ENCODE measurements at regions not wholly inside any gene's neighbourhood (a gene's known extent, or its start where the extent isn't known, plus 50 kb on each side); places are given as distances from the start of the nearest gene placed in this dataset.

- intact Hi-C loops (cut with DNase I): no loop called here
- Histone ChIP-seq H3K9me3 (no peaks in the 10 kb centered on the region), H3K4me1 (no peaks in the 10 kb centered on the region), H3K27ac (no peak overlapping the region), H3K4me3 (no peak overlapping the region), H3K36me3 (no peaks in the 10 kb centered on the region), H3K27me3 (ENCODE audit: low read depth) (no peaks in the 10 kb centered on the region)
- TF ChIP-seq, protein P1, sequence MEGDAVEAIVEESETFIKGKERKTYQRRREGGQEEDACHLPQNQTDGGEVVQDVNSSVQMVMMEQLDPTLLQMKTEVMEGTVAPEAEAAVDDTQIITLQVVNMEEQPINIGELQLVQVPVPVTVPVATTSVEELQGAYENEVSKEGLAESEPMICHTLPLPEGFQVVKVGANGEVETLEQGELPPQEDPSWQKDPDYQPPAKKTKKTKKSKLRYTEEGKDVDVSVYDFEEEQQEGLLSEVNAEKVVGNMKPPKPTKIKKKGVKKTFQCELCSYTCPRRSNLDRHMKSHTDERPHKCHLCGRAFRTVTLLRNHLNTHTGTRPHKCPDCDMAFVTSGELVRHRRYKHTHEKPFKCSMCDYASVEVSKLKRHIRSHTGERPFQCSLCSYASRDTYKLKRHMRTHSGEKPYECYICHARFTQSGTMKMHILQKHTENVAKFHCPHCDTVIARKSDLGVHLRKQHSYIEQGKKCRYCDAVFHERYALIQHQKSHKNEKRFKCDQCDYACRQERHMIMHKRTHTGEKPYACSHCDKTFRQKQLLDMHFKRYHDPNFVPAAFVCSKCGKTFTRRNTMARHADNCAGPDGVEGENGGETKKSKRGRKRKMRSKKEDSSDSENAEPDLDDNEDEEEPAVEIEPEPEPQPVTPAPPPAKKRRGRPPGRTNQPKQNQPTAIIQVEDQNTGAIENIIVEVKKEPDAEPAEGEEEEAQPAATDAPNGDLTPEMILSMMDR (IDR thresholded peaks at IDR 0.05): no peak
- no peak for ATAC-seq
- DNase-seq: no peak
Measured at GRCh38 chr2:204362581-204362980, 182.7 kb upstream of the PARD3B start.

GRCh38 chr2:204363513-204363912, 181.8 kb upstream of the PARD3B start:
- no peak for ATAC-seq
- Histone ChIP-seq H3K9me3 (no peaks in the 10 kb centered on the region), H3K27me3 (ENCODE audit: low read depth) (no peaks in the 10 kb centered on the region), H3K4me3 (no peak overlapping the region), H3K4me1 (no peaks in the 10 kb centered on the region), H3K27ac (no peak overlapping the region), H3K36me3 (no peaks in the 10 kb centered on the region)
- TF ChIP-seq, protein P1 (IDR thresholded peaks at IDR 0.05): no peak
- no peak for DNase-seq
- intact Hi-C loops (cut with DNase I): no loop called here

- Histone ChIP-seq H3K9me3 (no peaks in the 10 kb centered on the region), H3K27ac (no peak overlapping the region), H3K4me1 (no peaks in the 10 kb centered on the region), H3K36me3 (no peaks in the 10 kb centered on the region), H3K27me3 (ENCODE audit: low read depth) (no peaks in the 10 kb centered on the region), H3K4me3 (no peak overlapping the region)
- intact Hi-C loops (cut with DNase I): no loop called here
- TF ChIP-seq, protein P1 (IDR thresholded peaks at IDR 0.05): no peak
- no peak for DNase-seq
- no peak for ATAC-seq
Measured at GRCh38 chr2:204364860-204365535, 180.3 kb upstream of the PARD3B start.

DNA sequence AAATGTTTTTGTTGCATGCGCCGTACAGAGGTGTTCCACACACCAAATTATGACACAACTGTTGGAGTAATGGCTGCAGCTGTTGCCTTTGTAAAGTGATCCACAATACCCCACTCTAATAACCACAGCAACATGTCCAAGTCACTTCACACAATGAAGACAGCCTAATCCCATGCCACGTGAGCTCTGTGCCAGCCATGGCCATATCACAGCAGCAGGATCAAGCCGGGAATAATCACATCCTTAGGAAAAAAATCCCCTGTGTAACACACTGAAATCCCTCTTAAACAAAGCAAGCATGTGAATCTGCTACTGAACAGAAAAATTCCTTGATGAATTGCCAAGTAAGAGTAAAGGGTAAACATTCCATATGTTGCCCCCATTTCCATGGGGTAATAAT, 179.5 kb upstream of the PARD3B start:
- intact Hi-C loops (cut with DNase I): no loop called here
- H3K9me3 ChIP-seq: no peaks in the 10 kb centered on the region
- H3K4me1 ChIP-seq: no peaks in the 10 kb centered on the region
- no peaks in the 10 kb centered on the region for H3K36me3 ChIP-seq
- ATAC-seq: no peak
- no peaks in the 10 kb centered on the region for H3K27me3 ChIP-seq (ENCODE audit: low read depth)
- TF ChIP-seq, protein P1 (IDR thresholded peaks at IDR 0.05): no peak
- no peak overlapping the region for H3K27ac ChIP-seq
- H3K4me3 ChIP-seq: no peak overlapping the region
- DNase-seq: no peak

GRCh38 chr2:204367466-204367865, 177.8 kb upstream of the PARD3B start:
- no peak overlapping the region for H3K27ac ChIP-seq
- no peaks in the 10 kb centered on the region for H3K27me3 ChIP-seq (ENCODE audit: low read depth)
- intact Hi-C loops (cut with DNase I): no loop called here
- ATAC-seq (no peak), DNase-seq (no peak)
- H3K4me3 ChIP-seq: no peak overlapping the region
- TF ChIP-seq, protein P1 (IDR thresholded peaks at IDR 0.05): no peak
- H3K9me3 ChIP-seq: no peaks in the 10 kb centered on the region
- H3K4me1 ChIP-seq: no peaks in the 10 kb centered on the region
- no peaks in the 10 kb centered on the region for H3K36me3 ChIP-seq
